ENCODE measurements at regions not wholly inside any gene's neighbourhood (a gene's known extent, or its start where the extent isn't known, plus 50 kb on each side); places are given as distances from the start of the nearest gene placed in this dataset.

DNA sequence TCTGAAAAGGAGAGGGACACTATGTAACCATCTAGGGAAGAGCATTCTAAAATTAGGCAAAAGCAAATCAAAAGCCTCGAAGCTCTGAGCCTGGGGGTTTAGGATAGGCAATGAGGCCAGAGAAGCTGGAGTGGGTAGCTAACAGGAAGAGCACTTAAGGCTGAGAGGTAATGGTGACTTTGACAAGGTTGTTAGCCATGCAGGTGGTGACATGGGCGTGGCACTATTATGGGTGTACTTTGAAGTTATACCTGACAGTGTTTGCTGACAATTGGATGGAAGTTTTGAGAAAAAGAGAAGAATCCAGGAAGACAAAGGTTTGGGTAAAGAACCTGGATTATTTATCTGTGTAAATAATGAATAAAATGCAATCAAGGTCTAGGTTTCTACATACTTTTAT, 383.0 kb upstream of the SEMA3C start:
- no peak overlapping the region for H3K4me3 ChIP-seq (ENCODE audit: low read depth, low read length)

DNA sequence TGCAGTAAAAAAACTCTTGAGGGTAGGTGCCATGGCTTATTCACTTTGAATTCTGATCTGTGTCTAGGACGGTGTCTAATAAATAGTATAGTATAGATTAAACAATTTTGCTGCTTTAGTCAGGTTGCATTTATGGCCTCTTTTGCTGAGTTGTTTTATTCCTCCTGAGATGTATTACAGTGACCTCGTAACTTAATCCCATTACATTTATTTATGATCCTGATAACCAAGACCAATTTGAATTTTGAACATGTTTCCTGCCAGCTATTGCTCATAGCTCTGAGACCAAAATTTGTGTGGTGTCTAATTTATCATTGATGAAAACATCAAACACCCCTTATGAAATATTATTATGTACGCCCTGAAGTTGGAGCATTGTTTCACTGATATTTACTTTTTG, 381.9 kb upstream of the SEMA3C start:
- TF ChIP-seq, protein P1, sequence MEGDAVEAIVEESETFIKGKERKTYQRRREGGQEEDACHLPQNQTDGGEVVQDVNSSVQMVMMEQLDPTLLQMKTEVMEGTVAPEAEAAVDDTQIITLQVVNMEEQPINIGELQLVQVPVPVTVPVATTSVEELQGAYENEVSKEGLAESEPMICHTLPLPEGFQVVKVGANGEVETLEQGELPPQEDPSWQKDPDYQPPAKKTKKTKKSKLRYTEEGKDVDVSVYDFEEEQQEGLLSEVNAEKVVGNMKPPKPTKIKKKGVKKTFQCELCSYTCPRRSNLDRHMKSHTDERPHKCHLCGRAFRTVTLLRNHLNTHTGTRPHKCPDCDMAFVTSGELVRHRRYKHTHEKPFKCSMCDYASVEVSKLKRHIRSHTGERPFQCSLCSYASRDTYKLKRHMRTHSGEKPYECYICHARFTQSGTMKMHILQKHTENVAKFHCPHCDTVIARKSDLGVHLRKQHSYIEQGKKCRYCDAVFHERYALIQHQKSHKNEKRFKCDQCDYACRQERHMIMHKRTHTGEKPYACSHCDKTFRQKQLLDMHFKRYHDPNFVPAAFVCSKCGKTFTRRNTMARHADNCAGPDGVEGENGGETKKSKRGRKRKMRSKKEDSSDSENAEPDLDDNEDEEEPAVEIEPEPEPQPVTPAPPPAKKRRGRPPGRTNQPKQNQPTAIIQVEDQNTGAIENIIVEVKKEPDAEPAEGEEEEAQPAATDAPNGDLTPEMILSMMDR (IDR thresholded peaks at IDR 0.05; ENCODE audit: borderline replicate concordance, insufficient read depth, low read depth, low read length) = no peak

More for the DNA sequence above, 383.0 kb upstream of the SEMA3C start:
- TF ChIP-seq, protein P1 (IDR thresholded peaks at IDR 0.05; ENCODE audit: borderline replicate concordance, insufficient read depth, low read depth, low read length) = no peak

DNA sequence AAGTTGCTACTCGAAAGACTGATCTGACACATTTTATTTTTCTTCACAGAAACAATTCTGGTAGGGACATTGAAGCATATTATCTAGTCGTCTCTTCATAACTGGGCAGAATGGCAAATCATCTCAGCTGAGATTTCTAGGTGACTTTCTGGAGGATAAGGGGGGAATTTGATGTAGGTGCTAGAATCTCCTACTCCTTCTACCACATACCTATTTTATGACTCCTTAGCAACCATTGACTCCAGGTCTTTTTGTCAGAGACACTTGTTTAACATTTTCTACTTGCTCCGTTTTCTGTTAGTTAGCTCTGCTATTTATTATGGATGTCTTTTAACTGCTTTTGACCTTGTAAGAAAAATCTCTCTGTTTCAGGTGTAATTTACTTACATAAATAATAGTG, 380.9 kb upstream of the SEMA3C start:
- TF ChIP-seq, protein P1 (IDR thresholded peaks at IDR 0.05; ENCODE audit: borderline replicate concordance, insufficient read depth, low read depth, low read length) = no peak
- no peak overlapping the region for H3K4me3 ChIP-seq (ENCODE audit: low read depth, low read length)

More for the DNA sequence above, 381.9 kb upstream of the SEMA3C start:
- no peak overlapping the region for H3K4me3 ChIP-seq (ENCODE audit: low read depth, low read length)

DNA sequence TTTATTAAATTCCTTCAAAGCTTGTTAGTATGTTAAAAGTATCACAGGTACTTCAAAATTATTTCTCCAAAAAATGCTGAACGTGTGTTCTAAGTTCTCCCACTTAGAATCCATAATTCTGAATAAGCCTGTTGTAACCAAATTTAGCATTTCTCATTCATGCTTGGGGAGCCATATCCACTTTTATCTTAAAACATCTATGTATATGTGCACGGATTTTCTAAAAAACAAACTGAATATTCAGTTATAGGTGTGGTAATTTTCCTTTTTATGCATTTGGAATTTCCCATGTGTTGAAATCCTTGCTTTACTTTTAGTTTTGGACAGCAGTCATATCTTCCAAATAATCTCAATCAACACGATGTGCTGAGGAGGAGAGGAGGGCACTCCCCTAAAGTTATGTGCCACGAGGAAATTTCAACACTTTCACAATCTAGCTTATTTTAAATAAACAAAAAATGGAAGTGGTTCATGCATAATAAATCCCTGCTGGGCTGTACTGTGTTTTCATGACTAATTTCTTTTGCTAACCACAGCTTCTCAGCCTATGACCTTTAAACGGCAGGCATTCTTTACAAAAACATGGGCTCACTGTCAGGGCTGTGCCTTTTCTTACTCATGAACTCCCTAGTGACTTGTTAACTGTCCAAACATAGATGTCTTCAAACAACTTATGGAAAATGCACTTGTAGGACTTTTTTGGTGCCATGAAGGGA, 380.3 kb upstream of the SEMA3C start:
- TF ChIP-seq, protein P1 (IDR thresholded peaks at IDR 0.05; ENCODE audit: borderline replicate concordance, insufficient read depth, low read depth, low read length) = no peak
- no peak overlapping the region for H3K4me3 ChIP-seq (ENCODE audit: low read depth, low read length)

DNA sequence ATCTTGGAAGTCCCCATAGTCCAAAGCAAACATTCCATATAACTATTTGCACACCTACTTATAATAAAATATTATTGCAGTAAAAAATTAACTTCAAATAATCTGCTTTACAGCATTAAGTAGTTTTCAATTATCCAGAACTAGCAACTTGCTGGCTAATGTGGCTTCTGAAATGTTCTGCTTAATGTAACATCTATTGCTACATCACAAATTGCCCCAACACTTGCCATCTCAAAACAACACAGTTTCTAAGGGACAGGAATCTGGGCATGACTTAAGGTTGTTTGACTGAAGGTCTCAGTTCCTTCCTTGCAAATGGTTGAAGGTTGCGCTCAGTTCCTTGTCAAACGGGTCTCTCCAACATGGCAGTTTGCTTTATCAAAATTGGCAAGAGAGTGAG, 378.5 kb upstream of the SEMA3C start:
- no peak overlapping the region for H3K4me3 ChIP-seq (ENCODE audit: low read depth, low read length)
- TF ChIP-seq, protein P1 (IDR thresholded peaks at IDR 0.05; ENCODE audit: borderline replicate concordance, insufficient read depth, low read depth, low read length) = no peak

DNA sequence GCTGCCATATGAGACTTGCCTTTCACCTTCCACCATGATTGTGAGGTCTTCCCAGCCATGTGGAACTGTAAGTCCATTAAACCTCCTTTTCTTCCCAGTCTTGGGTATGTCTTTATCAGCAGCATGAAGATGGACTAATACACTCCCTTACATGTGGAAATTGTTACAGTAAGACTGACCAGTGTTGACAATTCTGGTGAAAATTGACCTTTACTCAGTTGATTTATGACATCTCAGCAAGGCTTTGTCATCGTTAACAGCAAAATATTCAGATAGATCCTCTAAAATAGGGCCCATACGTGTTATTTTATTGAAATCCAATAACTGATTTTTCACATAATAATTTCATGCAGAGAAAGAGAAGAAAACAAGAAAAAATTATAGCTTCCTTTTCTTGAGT, 377.9 kb upstream of the SEMA3C start:
- H3K4me3 ChIP-seq (ENCODE audit: low read depth, low read length) = no peak overlapping the region
- TF ChIP-seq, protein P1 (IDR thresholded peaks at IDR 0.05; ENCODE audit: borderline replicate concordance, insufficient read depth, low read depth, low read length) = no peak

DNA sequence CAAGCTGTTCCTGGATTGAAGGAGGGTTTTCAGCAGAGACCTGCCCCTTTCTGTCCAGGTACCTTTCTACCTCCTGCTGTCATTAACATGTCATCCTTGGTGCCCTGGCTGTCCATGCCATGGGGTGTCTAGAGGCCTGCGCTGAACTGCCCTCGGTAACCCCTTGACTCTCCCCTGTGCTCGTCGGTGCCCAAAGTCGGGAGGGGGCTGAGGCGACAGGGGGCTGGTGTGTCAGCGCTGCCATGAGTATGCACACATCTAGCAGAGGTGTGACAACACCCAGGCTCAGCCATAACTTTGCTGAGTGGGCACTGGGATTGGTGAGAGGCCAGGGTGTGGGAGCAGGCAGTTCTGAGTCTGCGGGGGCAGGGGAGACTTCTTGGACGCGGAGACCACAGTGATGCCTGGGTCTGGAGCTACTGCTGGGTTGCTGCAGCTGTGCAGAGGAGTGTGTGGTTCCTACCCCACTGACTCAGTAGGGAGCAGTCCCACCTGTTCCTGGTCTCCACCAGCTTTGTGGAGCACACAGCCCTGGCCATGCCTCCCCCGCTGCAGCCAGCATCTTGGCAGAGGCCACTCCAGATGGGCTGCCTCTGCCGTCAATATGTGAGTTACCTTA, 376.2 kb upstream of the SEMA3C start:
- TF ChIP-seq, protein P1 (IDR thresholded peaks at IDR 0.05; ENCODE audit: borderline replicate concordance, insufficient read depth, low read depth, low read length) = no peak
- no peak overlapping the region for H3K4me3 ChIP-seq (ENCODE audit: low read depth, low read length)

Data from GM12875 (cell line).